ENCODE measurements at regions not wholly inside any gene's neighbourhood (a gene's known extent, or its start where the extent isn't known, plus 50 kb on each side); places are given as distances from the start of the nearest gene placed in this dataset.

GRCh38 chr15:46652266-46652665 lies 1017.4 kb downstream of the SQOR start:
- H3K4me3 Mint-ChIP-seq = no peak overlapping the region
- Histone ChIP-seq H2BK20ac (ENCODE audit: low read depth, low read length, poor library complexity, severe bottlenecking) (no peak overlapping the region), H3K9ac (ENCODE audit: extremely low read depth, insufficient read length, low read length) (no peak overlapping the region), H3K4me1 (ENCODE audit: insufficient read depth, low read length) (no peaks in the 10 kb centered on the region), H4K20me1 (ENCODE audit: control insufficient read depth, insufficient read depth, insufficient read length) (no peaks in the 10 kb centered on the region), H4K8ac (replicated peaks; ENCODE audit: insufficient read length, low read depth, low read length) (no peak overlapping the region), H3K27ac (ENCODE audit: insufficient read length, low read depth, low read length) (no peak overlapping the region), H2AK5ac (ENCODE audit: insufficient read length, low read length) (no peak overlapping the region), H2BK5ac (ENCODE audit: insufficient read length, low read length) (no peak overlapping the region), H3K23me2 (ENCODE audit: insufficient read length, low read depth, low read length, poor library complexity, severe bottlenecking) (no peaks in the 10 kb centered on the region), H3K56ac (ENCODE audit: insufficient read length, low read depth, low read length) (no peak overlapping the region), H3K27me3 (ENCODE audit: insufficient read depth, low read length) (no peaks in the 10 kb centered on the region), H3K23ac (ENCODE audit: insufficient read length, low read depth, low read length) (no peak overlapping the region), H4K5ac (ENCODE audit: insufficient read length, low read depth, low read length) (no peak overlapping the region), H3K18ac (ENCODE audit: insufficient read length, low read depth, low read length) (no peak overlapping the region), H3K14ac (ENCODE audit: insufficient read depth, low read length) (no peak overlapping the region), H3T11ph (ENCODE audit: low read length) (no peak overlapping the region), H3K4me2 (ENCODE audit: insufficient read depth, insufficient read length, low read length) (no peak overlapping the region), H3K4ac (ENCODE audit: low read depth, low read length) (no peak overlapping the region), H3K79me1 (ENCODE audit: insufficient read depth, low read depth, low read length, poor library complexity, severe bottlenecking) (no peaks in the 10 kb centered on the region), H3K9me3 (ENCODE audit: control insufficient read depth, low read depth, low read length) (no peaks in the 10 kb centered on the region), H2AFZ (ENCODE audit: low read length) (no peak overlapping the region), H2BK15ac (ENCODE audit: low read depth, low read length) (no peak overlapping the region), H4K91ac (ENCODE audit: insufficient read length, low read depth, low read length) (no peak overlapping the region), H2BK120ac (ENCODE audit: low read depth, low read length, poor library complexity, severe bottlenecking) (no peak overlapping the region), H2BK12ac (ENCODE audit: insufficient read length, low read depth, low read length) (no peak overlapping the region), H3K79me2 (ENCODE audit: insufficient read depth, low read length) (no peaks in the 10 kb centered on the region)
- H3K27me3 Mint-ChIP-seq (ENCODE audit: low read depth) = no peaks in the 10 kb centered on the region
- TF ChIP-seq CTCF (conservative IDR thresholded peaks at IDR 0.05) = no peak
- H3K9me3 Mint-ChIP-seq = no peaks in the 10 kb centered on the region
- no peak overlapping the region for H3K27ac Mint-ChIP-seq
- H3K4me1 Mint-ChIP-seq = peaks cover 5% of the 10 kb centered on the region in 2 experiments
- DNase-seq = no peak
- no peaks in the 10 kb centered on the region for H3K36me3 Mint-ChIP-seq (ENCODE audit: insufficient read depth in 1 of 3, low read depth in 3 of 3)
- no CpG with 5 or more reads among the region's 2 CpGs for WGBS (ENCODE audit: extremely low coverage, insufficient read length, low lambda C conversion rate)

Measured in H9 (cell line).